Loucy (cell line): ENCODE measurements at regions not wholly inside any gene's neighbourhood (a gene's known extent, or its start where the extent isn't known, plus 50 kb on each side); places are given as distances from the start of the nearest gene placed in this dataset.

ENCODE experiments used
- H2AFZ ChIP-seq: fragments of 200-600 bp; sonication (generic); 2 replicates; pipeline ENCODE4 v1.6.0; 2016; ENCODE audit warnings: antibody characterized with exemption, mild to moderate bottlenecking, low read length, moderate library complexity
- H3F3A ChIP-seq: fragments of 200-600 bp; 2 replicates; pipeline ENCODE4 v1.6.0; 2016; ENCODE audit warnings: antibody characterized with exemption, low read depth, mild to moderate bottlenecking
- H3K27me3 ChIP-seq: fragments of 200-600 bp; sonication (generic); 2 replicates; pipeline ENCODE4 v1.6.1; 2014; ENCODE audit warnings: low read length, mild to moderate bottlenecking; ENCODE audit not compliant: insufficient read depth, poor library complexity, severe bottlenecking
- H3K36me3 ChIP-seq: fragments of 200-600 bp; sonication (generic); 2 replicates; pipeline ENCODE4 v1.6.1; 2016; ENCODE audit warnings: low read length; ENCODE audit not compliant: insufficient read depth
- H3K4me1 ChIP-seq: fragments of 200-600 bp; sonication (generic); 2 replicates; pipeline ENCODE4 v1.5.1; 2014; ENCODE audit warnings: low read length, mild to moderate bottlenecking; ENCODE audit not compliant: insufficient read depth, poor library complexity, severe bottlenecking
- H3K4me2 ChIP-seq: fragments of 200-600 bp; sonication (generic); 2 replicates; pipeline ENCODE4 v1.6.0; 2014; ENCODE audit warnings: antibody characterized with exemption, low read length, low read depth, mild to moderate bottlenecking; ENCODE audit not compliant: poor library complexity, severe bottlenecking
- H3K4me3 ChIP-seq: fragments of 200-600 bp; sonication (generic); 2 replicates; pipeline ENCODE4 v1.5.1; 2014; ENCODE audit warnings: low read length, mild to moderate bottlenecking, mixed read lengths; ENCODE audit not compliant: poor library complexity, severe bottlenecking
- H3K79me2 ChIP-seq: fragments of 200-600 bp; sonication (generic); 2 replicates; pipeline ENCODE4 v1.6.1; 2014; ENCODE audit warnings: low read length; ENCODE audit not compliant: insufficient read depth
- H3K9ac ChIP-seq: fragments of 200-600 bp; sonication (generic); 2 replicates; pipeline ENCODE4 v1.6.0; 2014; ENCODE audit warnings: mild to moderate bottlenecking, low read depth, low read length, moderate library complexity; ENCODE audit not compliant: poor library complexity, severe bottlenecking
- H3K9me2 ChIP-seq: fragments of 200-600 bp; sonication (generic); replicated peaks from 2 replicates; pipeline ENCODE4 v1.6.1; 2016; ENCODE audit warnings: low read depth, low read length, mixed read lengths
- H3K9me3 ChIP-seq: fragments of 200-600 bp; sonication (generic); 2 replicates; pipeline ENCODE4 v1.6.1; 2014; ENCODE audit warnings: mild to moderate bottlenecking, antibody characterized with exemption, low read length, low read depth; ENCODE audit not compliant: insufficient read depth
- H4K20me1 ChIP-seq: fragments of 200-600 bp; sonication (generic); 2 replicates; pipeline ENCODE4 v1.6.0; 2014; ENCODE audit warnings: antibody characterized with exemption, low read length, mild to moderate bottlenecking; ENCODE audit not compliant: insufficient read depth, poor library complexity, severe bottlenecking
- EZH2phosphoT487 ChIP-seq: fragments of 200-600 bp; IDR thresholded peaks from 2 replicates; pipeline ENCODE4 v1.6.1; 2018; ENCODE audit warnings: antibody characterized with exemption, mild to moderate bottlenecking, moderate library complexity, borderline replicate concordance
- TF ChIP-seq, protein P1 (sequence below): fragments of 200-600 bp; sonication (generic); conservative IDR thresholded peaks from 2 replicates; pipeline ENCODE4 v1.5.1; 2014; ENCODE audit warnings: mild to moderate bottlenecking, antibody characterized with exemption, low read length

- H3K4me2 ChIP-seq, result no peak overlapping the region
- H3K9me2 ChIP-seq, result no peaks in the 10 kb centered on the region
- no peaks in the 10 kb centered on the region for H3K36me3 ChIP-seq
- TF ChIP-seq, protein P1, sequence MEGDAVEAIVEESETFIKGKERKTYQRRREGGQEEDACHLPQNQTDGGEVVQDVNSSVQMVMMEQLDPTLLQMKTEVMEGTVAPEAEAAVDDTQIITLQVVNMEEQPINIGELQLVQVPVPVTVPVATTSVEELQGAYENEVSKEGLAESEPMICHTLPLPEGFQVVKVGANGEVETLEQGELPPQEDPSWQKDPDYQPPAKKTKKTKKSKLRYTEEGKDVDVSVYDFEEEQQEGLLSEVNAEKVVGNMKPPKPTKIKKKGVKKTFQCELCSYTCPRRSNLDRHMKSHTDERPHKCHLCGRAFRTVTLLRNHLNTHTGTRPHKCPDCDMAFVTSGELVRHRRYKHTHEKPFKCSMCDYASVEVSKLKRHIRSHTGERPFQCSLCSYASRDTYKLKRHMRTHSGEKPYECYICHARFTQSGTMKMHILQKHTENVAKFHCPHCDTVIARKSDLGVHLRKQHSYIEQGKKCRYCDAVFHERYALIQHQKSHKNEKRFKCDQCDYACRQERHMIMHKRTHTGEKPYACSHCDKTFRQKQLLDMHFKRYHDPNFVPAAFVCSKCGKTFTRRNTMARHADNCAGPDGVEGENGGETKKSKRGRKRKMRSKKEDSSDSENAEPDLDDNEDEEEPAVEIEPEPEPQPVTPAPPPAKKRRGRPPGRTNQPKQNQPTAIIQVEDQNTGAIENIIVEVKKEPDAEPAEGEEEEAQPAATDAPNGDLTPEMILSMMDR, result no peak
- TF ChIP-seq EZH2phosphoT487, result no peak
- H3K27me3 ChIP-seq, result no peaks in the 10 kb centered on the region
- no peak overlapping the region for H3K4me3 ChIP-seq
- no peak overlapping the region for H2AFZ ChIP-seq
- H3K9ac ChIP-seq, result no peak overlapping the region
- H3K79me2 ChIP-seq, result no peaks in the 10 kb centered on the region
- H3F3A ChIP-seq, result no peaks in the 10 kb centered on the region
- H4K20me1 ChIP-seq, result no peaks in the 10 kb centered on the region
- H3K4me1 ChIP-seq, result no peaks in the 10 kb centered on the region
- H3K9me3 ChIP-seq, result no peaks in the 10 kb centered on the region
Observed at GRCh38 chr11:116539836-116540418, 232.9 kb downstream of the BUD13 start.

DNA sequence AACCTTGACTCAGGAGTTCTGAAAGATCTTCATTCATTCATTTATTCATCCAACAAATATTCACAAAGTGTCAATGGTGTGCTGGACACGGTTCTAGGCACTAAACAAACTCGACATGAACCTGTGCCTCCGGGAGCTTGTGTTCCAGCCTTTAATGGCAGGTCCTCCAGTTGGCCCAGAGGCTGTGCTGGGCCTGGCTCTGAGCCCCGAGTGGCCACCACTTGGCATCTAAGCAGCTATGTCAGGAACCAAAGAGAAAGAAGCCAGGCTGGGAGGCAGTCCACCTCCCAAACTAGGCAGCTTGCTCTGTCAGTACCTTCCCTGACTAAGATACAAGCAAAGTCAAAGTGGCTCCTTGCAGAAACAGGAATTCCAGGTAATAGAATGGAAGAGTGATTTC is 233.6 kb downstream of the BUD13 start:
- H3K9me2 ChIP-seq, result no peaks in the 10 kb centered on the region
- H3K4me3 ChIP-seq, result no peak overlapping the region
- H3K27me3 ChIP-seq, result no peaks in the 10 kb centered on the region
- H3K36me3 ChIP-seq, result no peaks in the 10 kb centered on the region
- H3K9ac ChIP-seq, result no peak overlapping the region
- no peaks in the 10 kb centered on the region for H4K20me1 ChIP-seq
- no peak overlapping the region for H3K4me2 ChIP-seq
- no peaks in the 10 kb centered on the region for H3F3A ChIP-seq
- TF ChIP-seq EZH2phosphoT487, result no peak
- no peaks in the 10 kb centered on the region for H3K4me1 ChIP-seq
- no peaks in the 10 kb centered on the region for H3K79me2 ChIP-seq
- no peaks in the 10 kb centered on the region for H3K9me3 ChIP-seq
- no peak overlapping the region for H2AFZ ChIP-seq

DNA sequence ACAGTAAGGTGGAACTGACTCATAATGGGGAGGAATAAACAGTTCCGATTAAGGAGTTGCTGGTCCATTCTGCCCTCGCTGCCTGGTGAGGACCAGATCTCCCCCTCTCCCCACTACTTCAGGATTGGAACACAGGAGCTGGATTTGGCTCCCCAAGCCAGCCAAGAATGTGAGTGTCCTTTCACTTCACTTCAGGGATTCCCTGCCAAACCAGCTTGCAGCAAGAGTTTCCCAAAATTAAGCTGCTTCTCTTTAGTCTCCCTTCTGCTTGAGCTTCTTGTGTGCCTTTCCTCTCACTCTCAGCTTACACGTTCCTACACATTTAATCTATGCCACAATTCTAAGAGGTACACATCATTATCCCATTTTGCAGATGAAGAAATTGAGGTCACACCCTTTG is 234.1 kb downstream of the BUD13 start:
- TF ChIP-seq, protein P1, result no peak
- no peak for TF ChIP-seq EZH2phosphoT487
- H3K36me3 ChIP-seq, result no peaks in the 10 kb centered on the region
- no peaks in the 10 kb centered on the region for H4K20me1 ChIP-seq
- no peaks in the 10 kb centered on the region for H3K9me2 ChIP-seq
- no peak overlapping the region for H3K4me2 ChIP-seq
- H2AFZ ChIP-seq, result no peak overlapping the region
- H3K4me1 ChIP-seq, result no peaks in the 10 kb centered on the region
- no peaks in the 10 kb centered on the region for H3K79me2 ChIP-seq
- H3F3A ChIP-seq, result no peaks in the 10 kb centered on the region
- H3K9ac ChIP-seq, result no peak overlapping the region
- H3K4me3 ChIP-seq, result no peak overlapping the region
- H3K9me3 ChIP-seq, result no peaks in the 10 kb centered on the region
- no peaks in the 10 kb centered on the region for H3K27me3 ChIP-seq

GRCh38 chr11:116537709-116538108 is 235.1 kb downstream of the BUD13 start:
- no peaks in the 10 kb centered on the region for H3K27me3 ChIP-seq

More at GRCh38 chr11:116537709-116538108, 235.1 kb downstream of the BUD13 start:
- H3K9me2 ChIP-seq, result no peaks in the 10 kb centered on the region
- no peak for TF ChIP-seq EZH2phosphoT487
- TF ChIP-seq, protein P1, result no peak
- no peak overlapping the region for H3K4me3 ChIP-seq
- no peaks in the 10 kb centered on the region for H3K79me2 ChIP-seq
- no peak overlapping the region for H3K9ac ChIP-seq
- no peaks in the 10 kb centered on the region for H4K20me1 ChIP-seq
- H3K9me3 ChIP-seq, result no peaks in the 10 kb centered on the region
- no peaks in the 10 kb centered on the region for H3F3A ChIP-seq
- H3K36me3 ChIP-seq, result no peaks in the 10 kb centered on the region
- no peak overlapping the region for H3K4me2 ChIP-seq
- no peaks in the 10 kb centered on the region for H3K4me1 ChIP-seq
- H2AFZ ChIP-seq, result no peak overlapping the region
